ENCODE measurements at regions not wholly inside any gene's neighbourhood (a gene's known extent, or its start where the extent isn't known, plus 50 kb on each side); places are given as distances from the start of the nearest gene placed in this dataset.

GRCh38 chr2:600542-601386 lies 76.4 kb downstream of the TMEM18 start:
- TF ChIP-seq POLR2AphosphoS5 (IDR thresholded peaks at IDR 0.05; ENCODE audit: low read depth, low read length) (no peak), REST (IDR thresholded peaks at IDR 0.05; ENCODE audit: low read depth) (no peak)

All from HCT116 (cell line).